ENCODE measurements at regions not wholly inside any gene's neighbourhood (a gene's known extent, or its start where the extent isn't known, plus 50 kb on each side); places are given as distances from the start of the nearest gene placed in this dataset.

GRCh38 chr2:64201151-64201550 is 56.9 kb upstream of the PELI1 start:
- TF ChIP-seq CTCF (IDR thresholded peaks at IDR 0.05; ENCODE audit: insufficient read depth, low read length) (no peak), POLR2AphosphoS5 (IDR thresholded peaks at IDR 0.05; ENCODE audit: low read depth) (no peak), SPI1 (IDR thresholded peaks at IDR 0.05; ENCODE audit: borderline replicate concordance, low read depth) (no peak), GABPA (IDR thresholded peaks at IDR 0.05; ENCODE audit: low read depth) (no peak), REST (IDR thresholded peaks at IDR 0.05; ENCODE audit: insufficient replicate concordance, low read depth) (no peak)
